Endothelial cell of umbilical vein (primary cell): ENCODE measurements at regions not wholly inside any gene's neighbourhood (a gene's known extent, or its start where the extent isn't known, plus 50 kb on each side); places are given as distances from the start of the nearest gene placed in this dataset.

Experiments used
- POLR2A ChIP-seq: IDR thresholded peaks from 2 replicates; pipeline ENCODE4 v1.6.1; 2012; ENCODE audit warnings: low read depth, mild to moderate bottlenecking, control low read depth, low read length
- TF ChIP-seq, protein P1 (sequence below), 2 donors: IDR thresholded peaks; 1 replicate in 1 of 2; 2 replicates in 1 of 2; pipeline ENCODE4 v1.5.1; 2011; ENCODE audit warnings: low read length in 2 of 2, mild to moderate bottlenecking in 2 of 2, moderate library complexity in 2 of 2, control low read depth in 1 of 2, inconsistent platforms in 1 of 2, low read depth in 1 of 2; ENCODE audit not compliant: insufficient read depth in 1 of 2; ENCODE audit errors: extremely low read depth in 1 of 2
- TF ChIP-seq, protein P2 (sequence below): IDR thresholded peaks from 2 replicates; pipeline ENCODE4 v1.6.1; 2011; ENCODE audit not compliant: insufficient read depth, insufficient read length

DNA sequence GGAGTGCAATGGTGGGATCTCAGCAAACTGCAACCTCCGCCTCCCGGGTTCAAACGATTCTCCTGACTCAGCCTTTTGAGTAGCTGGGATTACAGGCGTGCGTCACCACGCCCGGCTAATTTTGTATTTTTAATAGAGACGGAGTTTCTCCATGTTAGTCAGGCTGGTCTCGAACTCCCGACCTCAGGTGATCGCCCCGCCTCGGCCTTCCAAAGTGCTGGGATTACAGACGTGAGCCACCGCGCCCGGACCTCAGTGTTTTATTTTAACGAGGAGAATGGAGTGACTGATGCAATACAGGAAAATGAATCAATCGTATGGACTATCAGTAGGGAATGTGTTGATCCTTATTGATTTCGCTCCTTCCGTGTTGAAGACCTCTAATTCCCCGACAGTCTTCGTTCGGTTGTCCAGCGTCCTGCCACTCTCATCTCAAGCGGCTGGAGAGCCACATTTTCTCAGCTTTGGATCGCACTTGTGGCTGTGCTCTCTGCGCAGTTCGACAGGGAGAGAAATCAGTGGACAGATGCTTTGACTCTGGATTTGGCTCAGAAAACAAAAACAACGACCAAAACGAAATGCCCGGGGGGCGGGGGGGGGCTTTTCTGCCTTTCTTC lies 166.2 kb downstream of the TRIM27 start:
- TF ChIP-seq, protein P1, sequence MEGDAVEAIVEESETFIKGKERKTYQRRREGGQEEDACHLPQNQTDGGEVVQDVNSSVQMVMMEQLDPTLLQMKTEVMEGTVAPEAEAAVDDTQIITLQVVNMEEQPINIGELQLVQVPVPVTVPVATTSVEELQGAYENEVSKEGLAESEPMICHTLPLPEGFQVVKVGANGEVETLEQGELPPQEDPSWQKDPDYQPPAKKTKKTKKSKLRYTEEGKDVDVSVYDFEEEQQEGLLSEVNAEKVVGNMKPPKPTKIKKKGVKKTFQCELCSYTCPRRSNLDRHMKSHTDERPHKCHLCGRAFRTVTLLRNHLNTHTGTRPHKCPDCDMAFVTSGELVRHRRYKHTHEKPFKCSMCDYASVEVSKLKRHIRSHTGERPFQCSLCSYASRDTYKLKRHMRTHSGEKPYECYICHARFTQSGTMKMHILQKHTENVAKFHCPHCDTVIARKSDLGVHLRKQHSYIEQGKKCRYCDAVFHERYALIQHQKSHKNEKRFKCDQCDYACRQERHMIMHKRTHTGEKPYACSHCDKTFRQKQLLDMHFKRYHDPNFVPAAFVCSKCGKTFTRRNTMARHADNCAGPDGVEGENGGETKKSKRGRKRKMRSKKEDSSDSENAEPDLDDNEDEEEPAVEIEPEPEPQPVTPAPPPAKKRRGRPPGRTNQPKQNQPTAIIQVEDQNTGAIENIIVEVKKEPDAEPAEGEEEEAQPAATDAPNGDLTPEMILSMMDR (IDR thresholded peaks at IDR 0.05; ENCODE audit: extremely low read depth in 1 of 2, insufficient read depth in 1 of 2, low read depth in 1 of 2, low read length in 2 of 2) = no peak
- no peak for TF ChIP-seq POLR2A
- TF ChIP-seq, protein P2, sequence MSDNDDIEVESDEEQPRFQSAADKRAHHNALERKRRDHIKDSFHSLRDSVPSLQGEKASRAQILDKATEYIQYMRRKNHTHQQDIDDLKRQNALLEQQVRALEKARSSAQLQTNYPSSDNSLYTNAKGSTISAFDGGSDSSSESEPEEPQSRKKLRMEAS = no peak
